SU-DHL-6 (cell line): ENCODE measurements at regions not wholly inside any gene's neighbourhood (a gene's known extent, or its start where the extent isn't known, plus 50 kb on each side); places are given as distances from the start of the nearest gene placed in this dataset.

Source experiments
- H2AFZ ChIP-seq: fragments of 200-600 bp; sonication (generic); 2 replicates; pipeline ENCODE4 v1.6.1; 2014; ENCODE audit warnings: low read depth, mild to moderate bottlenecking, moderate library complexity, mixed read lengths, antibody characterized with exemption, low read length; ENCODE audit not compliant: severe bottlenecking
- H3F3A ChIP-seq: fragments of 200-600 bp; shearing (Covaris generic); 2 replicates; pipeline ENCODE4 v1.6.0; 2016; ENCODE audit warnings: antibody characterized with exemption, mild to moderate bottlenecking; ENCODE audit not compliant: insufficient read depth
- H3K27ac ChIP-seq: fragments of 200-600 bp; sonication (generic); 2 replicates; pipeline ENCODE4 v1.5.1; 2016; ENCODE audit warnings: low read depth, mild to moderate bottlenecking, low read length, moderate library complexity, mixed read lengths
- H3K27me3 ChIP-seq: fragments of 200-600 bp; sonication (generic), shearing (Covaris generic); 2 replicates; pipeline ENCODE4 v1.6.0; 2014; ENCODE audit warnings: mild to moderate bottlenecking, low read length
- H3K36me3 ChIP-seq: fragments of 200-600 bp; sonication (generic); 2 replicates; pipeline ENCODE4 v1.6.1; 2014; ENCODE audit warnings: mild to moderate bottlenecking, low read length, mixed read lengths
- H3K4me2 ChIP-seq: fragments of 300-600, 200-600 bp; shearing (Covaris generic), sonication (generic); 2 replicates; pipeline ENCODE4 v1.6.0; 2014; ENCODE audit warnings: low read length, low read depth, mild to moderate bottlenecking; ENCODE audit not compliant: poor library complexity, severe bottlenecking
- H3K4me3 ChIP-seq: fragments of 200-600 bp; sonication (generic); 2 replicates; pipeline ENCODE4 v1.5.1; 2014; ENCODE audit warnings: antibody characterized with exemption, low read length, mild to moderate bottlenecking, mixed read lengths; ENCODE audit not compliant: insufficient read depth, poor library complexity, severe bottlenecking
- H3K79me2 ChIP-seq: fragments of 200-600 bp; sonication (generic); 2 replicates; pipeline ENCODE4 v1.6.1; 2014; ENCODE audit warnings: mild to moderate bottlenecking, low read length, moderate library complexity; ENCODE audit not compliant: insufficient read depth
- H3K9ac ChIP-seq: fragments of 200-600 bp; sonication (generic); 2 replicates; pipeline ENCODE4 v1.7.0; 2014; ENCODE audit warnings: mild to moderate bottlenecking, low read length
- H3K9me2 ChIP-seq: fragments of 200-600 bp; sonication (generic); replicated peaks from 2 replicates; pipeline ENCODE4 v1.6.1; 2014; ENCODE audit warnings: low read length; ENCODE audit not compliant: insufficient read depth
- H3K9me3 ChIP-seq: fragments of 200-600 bp; sonication (generic); 2 replicates; pipeline ENCODE4 v1.6.1; 2014; ENCODE audit warnings: low read length, mixed read lengths; ENCODE audit not compliant: insufficient read depth
- H4K20me1 ChIP-seq: fragments of 200-600 bp; sonication (generic); 2 replicates; pipeline ENCODE4 v1.6.1; 2014; ENCODE audit warnings: low read depth, mild to moderate bottlenecking, antibody characterized with exemption, low read length, moderate library complexity, mixed read lengths
- CTCF ChIP-seq: fragments of 200-600 bp; sonication (generic); IDR thresholded peaks from one replicate; pipeline ENCODE4 v1.5.1; 2017; ENCODE audit warnings: antibody characterized with exemption, mild to moderate bottlenecking, low read length, moderate library complexity; ENCODE audit not compliant: insufficient read depth, poor library complexity, severe bottlenecking
- EZH2phosphoT487 ChIP-seq: fragments of 200-600 bp; sonication (generic), shearing (Covaris generic); conservative IDR thresholded peaks from 2 replicates; pipeline ENCODE4 v1.6.1; 2018; ENCODE audit warnings: mild to moderate bottlenecking, antibody characterized with exemption, low read length, moderate library complexity, mixed read lengths

- Histone ChIP-seq H3K9me2 (no peaks in the 10 kb centered on the region), H4K20me1 (no peaks in the 10 kb centered on the region), H3K9me3 (no peaks in the 10 kb centered on the region), H3K4me3 (no peak overlapping the region), H3F3A (no peaks in the 10 kb centered on the region), H3K79me2 (no peaks in the 10 kb centered on the region), H2AFZ (no peak overlapping the region), H3K27me3 (no peaks in the 10 kb centered on the region), H3K9ac (no peak overlapping the region), H3K27ac (no peak overlapping the region), H3K4me2 (no peak overlapping the region), H3K36me3 (no peaks in the 10 kb centered on the region)
- TF ChIP-seq EZH2phosphoT487 = no peak
- TF ChIP-seq CTCF = no peak
Measured at GRCh38 chr1:221239181-221239580, 359.9 kb downstream of the HLX start.

GRCh38 chr1:221239792-221240191, 360.5 kb downstream of the HLX start:
- no peaks in the 10 kb centered on the region for H3K36me3 ChIP-seq
- H3F3A ChIP-seq = no peaks in the 10 kb centered on the region
- no peaks in the 10 kb centered on the region for H3K9me2 ChIP-seq
- H3K4me3 ChIP-seq = no peak overlapping the region
- no peaks in the 10 kb centered on the region for H3K79me2 ChIP-seq
- H4K20me1 ChIP-seq = no peaks in the 10 kb centered on the region
- H3K27me3 ChIP-seq = no peaks in the 10 kb centered on the region
- H3K9ac ChIP-seq = no peak overlapping the region
- no peak overlapping the region for H3K4me2 ChIP-seq
- H2AFZ ChIP-seq = no peak overlapping the region
- TF ChIP-seq CTCF = no peak
- TF ChIP-seq EZH2phosphoT487 = no peak
- H3K27ac ChIP-seq = no peak overlapping the region
- no peaks in the 10 kb centered on the region for H3K9me3 ChIP-seq

GRCh38 chr1:221240690-221241089, 361.4 kb downstream of the HLX start:
- Histone ChIP-seq H3K27ac (no peak overlapping the region), H3K9me2 (no peaks in the 10 kb centered on the region), H3K9ac (no peak overlapping the region), H4K20me1 (no peaks in the 10 kb centered on the region), H3K9me3 (no peaks in the 10 kb centered on the region), H2AFZ (no peak overlapping the region), H3K4me3 (no peak overlapping the region), H3K27me3 (no peaks in the 10 kb centered on the region), H3K36me3 (no peaks in the 10 kb centered on the region), H3F3A (no peaks in the 10 kb centered on the region), H3K79me2 (no peaks in the 10 kb centered on the region), H3K4me2 (no peak overlapping the region)
- TF ChIP-seq CTCF = no peak
- TF ChIP-seq EZH2phosphoT487 = no peak

- Histone ChIP-seq H3K27me3 (no peaks in the 10 kb centered on the region), H3K27ac (no peak overlapping the region), H3K9me2 (no peaks in the 10 kb centered on the region), H2AFZ (no peak overlapping the region), H3K79me2 (no peaks in the 10 kb centered on the region), H3K9ac (no peak overlapping the region), H3K9me3 (no peaks in the 10 kb centered on the region), H3F3A (no peaks in the 10 kb centered on the region), H3K4me2 (no peak overlapping the region), H3K4me3 (no peak overlapping the region), H4K20me1 (no peaks in the 10 kb centered on the region), H3K36me3 (no peaks in the 10 kb centered on the region)
- TF ChIP-seq CTCF (no peak), EZH2phosphoT487 (no peak)
Measured at GRCh38 chr1:221241157-221241556, 361.9 kb downstream of the HLX start.
